GM10248 (cell line): ENCODE measurements at regions not wholly inside any gene's neighbourhood (a gene's known extent, or its start where the extent isn't known, plus 50 kb on each side); places are given as distances from the start of the nearest gene placed in this dataset.

Source experiments
- CTCF ChIA-PET: fragments of 300-600 bp; sonication (Branson Sonifier 250); formaldehyde crosslinking; extraction: SDS; loops from one replicate; lab custom pipeline; 2021; ENCODE audit warnings: antibody characterized with exemption; lab: Yijun Ruan, JAX
- POLR2A ChIA-PET: fragments of 350-650 bp; sonication (Branson Sonifier 250); formaldehyde crosslinking; extraction: SDS; loops from one replicate; lab custom pipeline; 2020; ENCODE audit warnings: antibody characterized with exemption; lab: Yijun Ruan, JAX
- DNase-seq: peaks from one replicate; pipeline ENCODE4 v3.0.0; 2012; ENCODE audit errors: extremely low spot score
- CTCF ChIP-seq: IDR thresholded peaks from 2 replicates; pipeline ENCODE4 v1.5.1; 2012; ENCODE audit warnings: mild to moderate bottlenecking, low read depth; ENCODE audit errors: extremely low read depth, missing control alignments, control extremely low read depth

GRCh38 chr12:123069436-123070266 is 81.2 kb downstream of the PITPNM2 start:
- CTCF ChIA-PET: interaction anchor here (0.6 to 1.6 kb wide), 8 partner anchors 11 to 276 kb away, joined by 3 to 7 read pairs (median 3); no protein-coding TSS in a partner anchor
- TF ChIP-seq CTCF: no peak
- no peak for DNase-seq
- POLR2A ChIA-PET: no interaction called here

DNA sequence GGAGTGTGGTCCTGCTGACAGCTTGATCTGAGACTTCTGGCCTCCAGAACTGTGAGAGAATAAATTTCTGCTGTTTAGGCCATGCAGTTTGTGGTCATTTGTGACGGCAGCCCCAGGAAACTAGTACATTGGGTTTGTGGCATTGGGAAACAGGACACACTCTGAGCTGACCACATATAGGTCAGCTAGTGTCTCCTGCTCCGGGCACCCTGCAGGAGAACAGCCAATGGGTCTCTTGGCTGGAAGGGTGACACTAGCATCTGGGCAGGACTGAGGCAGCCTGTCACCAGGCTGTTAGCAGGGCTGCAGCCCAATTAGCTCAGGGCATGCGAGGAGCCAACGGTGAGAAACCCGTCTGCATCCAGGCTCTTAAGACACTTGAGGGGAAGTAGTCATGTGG is 83.2 kb downstream of the PITPNM2 start:
- no peak for DNase-seq
- ChIA-PET POLR2A (no interaction called here), CTCF (interaction anchor here (0.7 kb wide), 1 partner anchor 8 kb away, joined by 3 read pairs; no protein-coding TSS in a partner anchor)
- no peak for TF ChIP-seq CTCF

DNA sequence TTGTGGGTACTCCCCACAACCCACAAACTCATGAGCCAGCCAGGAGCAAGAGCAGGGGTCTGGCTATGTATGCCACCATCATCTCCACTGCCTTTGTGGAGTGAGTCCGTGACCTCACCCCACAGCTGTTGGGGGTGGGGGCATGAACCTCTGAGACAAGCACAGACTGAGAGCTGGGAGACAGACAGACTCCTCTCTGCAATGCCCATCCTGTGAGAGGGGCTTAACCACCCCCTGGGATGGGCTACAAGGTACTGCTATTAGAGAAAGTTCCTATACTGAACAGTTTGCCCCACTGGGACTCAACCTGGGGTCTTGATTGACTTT is 84.5 kb downstream of the PITPNM2 start:
- ChIA-PET POLR2A (no interaction called here), CTCF (interaction anchor here (1.5 to 3.9 kb wide), 3 partner anchors 9 to 23 kb away, joined by 3 to 10 read pairs (median 10); no protein-coding TSS in a partner anchor)
- no peak for DNase-seq
- TF ChIP-seq CTCF: no peak

DNA sequence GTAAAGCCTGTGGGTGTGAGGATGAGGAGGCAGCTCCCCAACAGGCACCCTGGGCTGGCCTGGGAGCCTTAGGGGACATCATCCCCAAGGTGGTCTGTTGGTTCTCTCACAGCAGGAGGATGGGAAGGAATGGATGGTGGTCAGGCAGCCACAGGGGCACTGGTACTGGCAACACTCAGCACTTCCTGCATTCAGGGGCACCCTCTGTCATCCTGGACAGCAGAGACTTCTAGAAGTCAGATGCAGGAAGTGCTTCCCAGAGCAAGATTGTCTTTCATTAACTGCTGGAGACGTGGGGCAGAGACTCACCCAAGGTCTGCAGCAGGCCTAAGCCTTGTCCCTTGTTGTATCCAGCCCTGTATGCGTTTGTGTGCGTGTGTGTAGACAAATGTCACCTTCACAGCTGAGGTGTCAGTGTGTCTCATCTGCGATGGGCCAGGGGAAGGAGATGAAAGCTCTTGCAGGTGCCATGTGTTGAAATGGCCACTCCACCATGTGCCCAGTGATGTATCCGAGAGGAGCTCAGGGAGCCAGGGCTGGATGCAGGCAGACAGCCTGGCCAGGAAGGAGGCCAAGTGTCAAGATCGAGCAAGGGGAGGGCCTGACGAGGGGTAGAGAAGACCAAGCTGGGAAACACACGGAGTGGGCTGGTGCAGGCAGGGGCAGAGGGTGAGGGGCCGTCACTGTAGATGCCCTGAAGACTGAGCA is 85.1 kb downstream of the PITPNM2 start:
- no peak for TF ChIP-seq CTCF
- ChIA-PET POLR2A (no interaction called here), CTCF (interaction anchor here (1.5 to 3.9 kb wide), 4 partner anchors 9 to 23 kb away, joined by 3 to 10 read pairs (median 8); no protein-coding TSS in a partner anchor)
- no peak for DNase-seq

GRCh38 chr12:123064885-123065619 is 84.6 kb downstream of the ARL6IP4 start:
- ChIA-PET CTCF (interaction anchor here (1.5 to 3.9 kb wide), 4 partner anchors 9 to 22 kb away, joined by 3 to 10 read pairs (median 8); no protein-coding TSS in a partner anchor), POLR2A (no interaction called here)
- TF ChIP-seq CTCF: no peak
- DNase-seq: no peak

GRCh38 chr12:123064366-123064765 is 83.9 kb downstream of the ARL6IP4 start:
- TF ChIP-seq CTCF: no peak
- POLR2A ChIA-PET: no interaction called here
- no peak for DNase-seq
- CTCF ChIA-PET: interaction anchor here (1.7 to 3.9 kb wide), 3 partner anchors 11 to 21 kb away, joined by 7 to 10 read pairs (median 10); no protein-coding TSS in a partner anchor
